ENCODE measurements at regions not wholly inside any gene's neighbourhood (a gene's known extent, or its start where the extent isn't known, plus 50 kb on each side); places are given as distances from the start of the nearest gene placed in this dataset.

DNA sequence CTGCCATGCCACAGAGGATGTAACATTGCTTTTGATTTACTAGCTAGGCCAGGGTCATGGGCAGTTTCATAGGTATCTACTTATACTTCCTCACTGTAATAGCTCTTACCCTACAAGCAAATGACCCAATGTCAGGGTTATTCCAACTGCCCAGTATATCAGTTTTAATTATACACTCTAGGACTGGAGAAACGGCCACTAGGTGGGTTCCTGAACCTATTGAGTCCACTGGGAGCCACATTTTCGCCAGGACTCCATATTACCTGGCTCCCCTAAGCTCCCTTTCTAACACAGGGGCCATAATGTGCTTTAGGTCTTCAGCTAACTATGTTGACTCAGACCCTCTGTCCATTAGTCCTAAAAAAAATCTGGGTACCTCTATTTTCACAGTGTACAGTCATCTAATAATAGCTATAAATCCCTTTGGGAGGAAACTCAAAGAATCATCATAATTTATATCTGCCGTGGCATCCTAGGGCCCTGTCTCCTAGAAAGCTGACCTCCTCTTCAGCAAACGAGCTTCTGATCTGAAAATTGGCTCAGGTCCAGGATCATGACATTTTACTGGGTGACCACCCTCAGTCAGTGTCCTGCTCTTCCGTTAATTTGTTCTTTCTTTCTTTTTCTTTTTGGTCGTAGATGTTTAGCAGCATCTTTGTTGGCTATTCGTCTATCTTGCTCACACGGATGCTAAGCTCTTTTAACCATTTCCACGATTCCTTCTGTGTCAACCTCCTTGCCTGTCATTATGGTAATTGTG, 244.3 kb downstream of the FAM76B start:
- DNase-seq, result no peak

DNA sequence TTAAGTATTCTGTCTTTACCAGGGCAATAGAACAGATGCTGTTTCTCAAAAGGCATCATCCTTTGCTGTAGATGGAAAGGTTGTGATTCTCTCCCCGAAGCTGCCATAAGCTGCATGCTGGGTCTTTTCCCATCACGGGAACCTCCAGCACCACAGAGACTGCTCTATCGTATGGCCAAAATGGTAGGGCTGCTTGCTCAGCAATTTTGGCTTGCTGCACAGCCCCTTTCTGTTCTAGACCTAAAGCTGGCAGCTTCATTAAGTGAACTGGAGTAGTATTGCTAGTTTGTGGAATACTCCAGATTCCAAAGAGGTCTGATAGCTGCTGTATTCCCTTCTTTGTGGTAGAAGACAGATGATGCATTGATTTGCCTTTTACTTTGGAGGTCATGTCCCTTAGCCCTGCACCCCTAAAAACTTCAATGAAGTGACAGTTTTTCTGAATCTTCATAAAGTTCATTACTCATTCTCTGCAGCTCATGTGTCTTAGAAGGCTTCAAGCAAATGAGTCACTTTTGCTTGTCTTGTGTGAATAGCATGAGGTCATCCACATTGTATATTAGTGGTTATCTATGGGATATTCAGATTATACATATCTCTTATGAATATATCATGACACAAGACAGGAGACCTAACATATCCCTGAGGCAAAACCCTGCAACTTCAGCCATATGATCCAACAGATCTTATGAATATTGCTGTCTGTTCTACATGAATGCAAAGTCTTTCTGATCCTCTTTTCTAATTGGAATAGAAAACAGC, 245.3 kb downstream of the FAM76B start:
- DNase-seq, result no peak

DNA sequence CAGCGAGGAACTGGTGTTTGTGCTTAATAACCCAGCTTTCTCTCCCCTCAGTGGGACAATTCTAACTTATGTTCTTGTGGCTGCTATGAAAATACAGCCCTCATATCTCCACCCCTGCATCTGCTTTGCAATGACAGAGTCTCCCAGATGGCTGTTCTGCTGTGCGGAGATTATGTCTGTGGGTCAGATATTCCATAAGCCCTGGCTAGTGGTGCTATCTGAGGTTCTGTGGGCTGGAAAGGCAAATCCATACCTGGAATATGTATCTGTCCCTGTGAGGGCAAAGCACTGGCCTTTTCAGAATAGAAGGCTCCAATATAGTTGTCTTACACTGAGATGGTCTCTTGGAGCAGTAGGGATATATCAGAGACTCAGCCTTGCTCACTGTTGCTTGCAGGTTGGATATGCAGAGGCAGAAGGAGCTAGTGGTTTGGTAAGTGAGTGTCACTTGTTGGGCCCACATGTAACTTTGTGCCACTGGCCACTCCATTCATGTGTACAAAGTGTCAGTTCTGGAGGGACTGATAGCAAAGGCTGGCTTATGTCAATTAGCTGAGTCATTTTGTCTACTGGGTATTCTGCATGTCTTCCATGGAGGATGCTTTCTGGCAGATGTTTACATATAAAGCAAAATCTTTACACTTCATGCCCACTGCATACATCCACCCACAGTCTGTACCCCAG, 246.6 kb downstream of the FAM76B start:
- no peak for DNase-seq

DNA sequence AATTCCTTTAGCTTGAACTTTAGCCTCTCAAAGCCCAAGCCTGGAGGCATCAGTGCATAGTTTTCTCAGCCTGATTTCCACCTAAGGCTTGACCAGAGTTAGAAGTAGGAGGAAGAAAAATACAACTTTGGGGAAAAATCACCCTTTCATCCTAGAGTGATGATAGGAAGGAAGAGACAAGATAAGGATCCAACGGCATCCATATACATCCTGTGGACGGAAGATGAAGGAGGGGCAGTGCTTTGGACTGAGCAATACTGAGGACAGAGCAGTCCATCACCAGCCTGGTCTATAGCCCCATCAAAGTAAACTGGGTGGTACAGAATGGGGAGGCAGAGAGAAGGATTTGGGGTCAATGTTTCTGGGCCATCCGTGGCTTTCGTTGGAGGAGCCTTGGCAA, 247.9 kb downstream of the FAM76B start:
- DNase-seq, result no peak

DNA sequence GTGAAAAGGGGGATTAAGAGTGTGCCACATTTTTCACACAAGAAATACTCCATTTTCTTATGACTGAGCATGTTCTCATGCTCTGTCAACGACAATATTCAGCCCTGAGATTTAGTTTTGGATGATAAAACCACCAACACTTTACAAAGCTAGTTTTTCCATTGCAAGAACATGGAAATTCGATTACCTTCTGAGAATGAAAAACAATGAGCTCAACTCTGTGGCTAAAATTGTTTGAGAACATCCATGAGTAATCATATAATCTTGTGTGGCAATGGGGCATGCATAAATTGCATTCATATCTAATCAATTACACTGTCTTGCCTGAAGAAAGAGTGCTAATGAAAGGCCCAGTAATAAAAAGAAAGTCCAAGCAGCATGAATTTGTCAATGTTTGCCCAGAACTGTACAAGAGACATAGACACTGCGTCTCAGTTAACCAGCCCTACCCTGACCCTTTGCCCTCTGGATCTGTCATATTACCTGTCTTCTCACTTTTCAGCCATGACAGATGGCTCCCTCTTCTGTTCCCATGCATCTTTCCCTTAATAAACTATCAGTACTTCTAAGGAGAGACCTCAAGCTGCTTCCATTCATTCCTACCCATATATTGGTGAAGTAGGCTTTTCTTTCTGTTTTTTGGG, 253.4 kb downstream of the FAM76B start:
- no peak for DNase-seq

DNA sequence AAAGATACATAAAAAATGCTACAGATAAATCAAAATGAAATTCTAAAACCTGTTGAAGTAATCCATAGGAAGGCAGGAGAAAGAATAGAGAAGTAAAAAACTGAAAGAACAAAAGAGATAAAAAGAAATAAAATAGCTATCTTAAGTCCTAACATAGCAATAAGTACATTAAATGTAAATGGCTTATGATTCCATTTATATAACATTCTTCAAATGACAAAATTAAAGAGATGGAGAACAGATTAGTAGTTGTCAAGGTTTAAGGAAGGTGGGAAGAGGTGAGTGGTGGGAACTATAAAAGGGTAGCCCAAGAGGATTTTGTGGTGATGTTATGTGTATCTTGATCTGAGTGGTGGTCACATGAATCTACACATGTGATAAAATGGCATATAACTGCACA, 254.8 kb downstream of the FAM76B start:
- no peak for DNase-seq

DNA sequence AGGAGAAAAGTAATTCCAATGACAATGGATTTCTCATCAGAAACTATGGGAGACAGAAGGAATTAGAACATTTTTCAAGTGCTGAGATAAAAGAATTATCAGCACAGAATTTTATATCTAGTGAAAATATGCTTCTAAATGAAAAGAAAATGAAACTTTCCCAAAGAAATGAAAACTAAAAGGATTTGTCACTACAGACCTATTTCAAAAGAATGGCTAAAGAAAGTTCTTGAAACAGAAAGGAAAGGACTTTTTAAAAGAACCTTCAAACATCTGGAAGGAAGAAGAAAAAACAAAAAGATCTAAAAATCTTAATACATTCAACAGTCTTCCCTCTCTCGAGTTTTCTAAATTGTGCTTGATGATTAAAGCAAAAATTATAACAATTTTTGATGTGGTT, 255.4 kb downstream of the FAM76B start:
- no peak for DNase-seq

DNA sequence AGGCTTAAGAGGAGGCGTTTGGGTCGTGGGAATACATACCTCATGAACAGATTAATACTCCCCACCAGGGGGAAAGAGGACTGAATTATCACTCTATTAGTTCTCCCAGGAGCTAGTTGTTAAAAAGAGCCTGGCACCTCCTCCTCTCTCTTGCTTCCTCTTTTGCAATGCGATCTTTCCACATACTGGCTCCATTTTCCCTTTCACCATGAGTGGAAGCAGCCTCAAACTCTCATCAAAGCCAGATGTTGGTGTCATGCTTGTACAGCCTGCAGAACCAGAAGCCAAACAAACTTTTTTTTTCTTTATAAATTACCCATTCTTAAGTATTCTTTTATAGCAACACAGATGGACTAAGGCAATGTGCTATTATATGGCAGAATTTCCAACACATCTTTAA, 258.5 kb downstream of the FAM76B start:
- DNase-seq, result no peak

DNA sequence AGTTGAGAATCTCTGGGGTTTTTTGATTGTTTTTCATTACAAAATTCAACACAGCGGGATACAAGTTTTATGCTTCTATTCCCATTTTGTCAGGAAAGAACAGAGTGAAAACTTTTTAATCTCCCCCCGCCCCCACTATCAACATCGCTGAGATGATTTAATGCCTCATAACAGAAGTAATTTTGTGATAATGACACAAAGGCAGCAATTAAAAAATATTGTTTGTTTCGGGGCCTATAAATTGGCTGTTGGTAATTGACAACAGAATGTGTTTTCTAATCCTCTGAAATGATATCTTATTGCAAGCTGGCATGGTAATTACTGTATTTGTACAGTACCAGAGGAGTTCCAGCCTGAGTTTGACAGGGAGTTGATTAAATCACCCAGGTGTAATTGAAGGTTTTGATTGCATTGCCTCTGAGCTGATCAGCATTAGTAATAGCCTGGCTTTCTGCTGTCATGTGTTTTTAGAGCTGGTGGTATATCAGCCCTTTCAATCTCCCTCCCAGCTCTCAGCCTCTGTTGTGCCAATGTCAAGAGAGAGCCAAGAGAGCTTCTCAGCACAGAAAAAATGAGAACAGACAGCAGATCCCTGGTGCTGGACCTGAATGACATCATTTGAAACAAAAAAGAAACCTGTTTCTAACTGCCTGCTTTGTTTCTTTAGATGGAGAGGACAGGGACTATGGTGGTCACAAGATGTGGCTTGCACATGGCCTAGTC, 265.1 kb downstream of the FAM76B start:
- DNase-seq, result no peak

DNA sequence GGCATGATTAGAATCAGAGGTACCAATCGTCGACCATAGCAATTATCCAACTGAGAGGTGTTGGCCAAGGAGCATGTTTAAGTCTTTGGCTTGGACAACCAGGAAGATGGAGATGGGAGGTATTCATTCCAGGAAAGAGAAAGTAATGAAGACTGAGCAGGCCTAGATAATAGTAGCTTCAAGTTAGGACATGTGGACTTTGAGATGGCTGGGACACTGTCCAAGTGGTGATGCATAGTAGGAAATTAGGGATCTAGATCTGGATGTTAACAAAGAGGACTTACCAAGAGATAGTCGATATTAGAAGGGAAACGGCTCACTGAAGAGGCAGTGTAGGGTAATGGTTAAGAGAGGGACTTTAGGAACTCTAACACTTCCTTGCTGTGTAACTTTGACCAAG, 266.7 kb downstream of the FAM76B start:
- no peak for DNase-seq

DNA sequence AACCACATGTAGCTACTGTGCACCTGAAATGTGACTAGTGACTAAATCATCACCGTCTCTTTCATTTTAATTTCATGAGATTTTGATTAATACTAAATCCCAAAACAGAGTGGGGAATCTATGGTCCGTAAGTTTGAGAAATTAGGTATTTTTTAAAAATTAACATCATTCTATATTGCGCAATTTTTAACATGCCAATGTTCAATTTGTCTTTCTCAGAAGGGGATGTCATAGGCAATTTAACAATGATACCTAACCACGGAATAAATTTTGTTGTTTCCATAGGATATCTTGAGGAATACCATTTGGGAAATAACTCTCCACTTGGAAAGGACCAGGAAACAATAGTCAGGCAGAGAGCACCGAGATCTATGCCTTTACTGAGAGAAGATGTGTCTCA, 267.7 kb downstream of the FAM76B start:
- no peak for DNase-seq

DNA sequence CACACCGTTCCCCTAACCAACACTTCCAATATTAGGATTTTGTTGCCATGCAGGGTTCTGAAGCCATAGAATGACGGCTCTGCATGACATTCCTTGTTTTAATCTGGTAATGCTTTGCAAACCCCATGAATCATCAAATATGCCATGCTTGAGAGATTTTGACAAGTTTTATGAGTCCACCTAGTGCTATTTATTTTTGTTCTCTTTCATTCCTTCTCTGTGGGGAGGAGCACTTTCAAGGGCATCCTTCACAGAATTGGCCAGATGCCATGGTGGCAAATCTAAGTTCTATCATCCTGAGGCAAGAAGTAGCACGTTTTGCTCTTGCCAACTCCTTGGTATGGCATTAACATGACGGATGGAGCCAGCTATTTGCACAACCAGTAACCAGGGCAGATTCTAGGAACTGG, 268.4 kb downstream of the FAM76B start:
- no peak for DNase-seq

DNA sequence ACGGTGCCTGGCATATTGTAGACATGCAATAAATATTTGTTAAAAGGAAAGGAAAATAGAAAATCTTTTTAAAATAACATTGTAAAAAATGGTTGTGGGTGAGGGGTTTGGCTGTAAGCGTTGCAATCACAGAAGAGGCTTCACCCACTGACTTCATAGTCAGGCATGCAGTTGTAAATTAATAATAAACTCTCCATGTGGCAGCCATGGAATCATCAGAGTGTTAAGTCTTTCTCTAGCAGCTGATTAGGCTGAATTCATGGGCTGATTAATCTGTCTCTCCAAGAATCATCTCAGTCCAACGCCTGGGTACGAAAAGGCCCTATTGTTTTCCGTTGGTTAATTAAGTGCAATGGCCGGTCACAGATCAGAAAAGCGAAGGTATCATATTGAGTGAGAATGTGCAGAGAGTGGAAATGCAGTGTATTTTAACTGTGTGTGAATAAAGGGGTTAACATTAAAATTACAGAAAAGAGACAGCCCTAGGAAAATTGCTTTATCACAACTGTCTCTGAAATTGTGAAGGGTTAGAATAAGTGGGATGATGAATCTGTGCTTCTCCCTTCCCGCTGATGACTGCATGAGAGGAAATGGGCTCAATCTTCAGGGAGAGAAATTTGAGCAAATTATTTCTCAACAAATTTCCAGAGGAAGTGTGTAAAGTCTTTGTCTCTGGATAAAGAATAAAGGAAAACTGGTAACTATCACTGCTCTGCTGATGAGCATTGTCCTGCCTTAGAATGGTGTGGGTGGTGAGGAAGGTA, 269.0 kb downstream of the FAM76B start:
- no peak for DNase-seq

DNA sequence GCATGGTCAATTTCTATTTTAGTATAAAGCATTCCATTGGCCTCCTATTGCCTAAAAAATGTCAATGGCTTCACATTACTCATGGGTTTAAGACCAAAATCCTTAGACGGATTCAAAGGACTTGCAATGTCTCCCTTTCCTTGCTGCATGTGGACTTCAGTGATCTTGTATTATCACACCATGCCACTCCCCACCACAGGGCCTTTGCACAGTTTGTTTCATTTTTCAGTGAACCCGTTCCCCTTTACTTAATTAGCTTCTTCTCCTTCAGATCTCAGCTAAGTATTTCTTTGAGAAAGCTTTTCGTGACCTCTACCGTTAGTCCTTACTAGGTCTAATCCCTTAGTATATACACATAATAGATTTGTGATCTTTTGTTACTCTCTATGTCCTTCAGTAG, 269.7 kb downstream of the FAM76B start:
- DNase-seq, result no peak

DNA sequence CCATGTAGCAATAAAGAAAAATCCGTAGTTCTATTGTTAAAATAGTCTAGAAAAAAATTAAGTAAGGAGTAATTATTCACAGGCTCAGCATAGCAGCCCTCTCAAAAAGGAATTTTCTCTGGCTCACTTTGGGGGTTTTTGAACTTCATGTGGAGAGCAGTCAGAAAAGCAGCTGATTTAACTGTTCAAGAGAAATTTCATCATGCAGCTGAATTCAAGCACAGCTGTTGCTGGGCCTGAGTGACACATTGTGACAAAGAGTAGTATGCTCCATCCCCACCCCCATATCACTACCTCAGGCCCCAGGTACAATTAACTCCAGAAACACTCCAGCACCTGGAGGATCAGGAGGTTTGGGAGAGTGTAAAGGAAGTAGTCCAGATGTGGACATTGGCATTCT, 272.1 kb downstream of the FAM76B start:
- DNase-seq, result no peak

DNA sequence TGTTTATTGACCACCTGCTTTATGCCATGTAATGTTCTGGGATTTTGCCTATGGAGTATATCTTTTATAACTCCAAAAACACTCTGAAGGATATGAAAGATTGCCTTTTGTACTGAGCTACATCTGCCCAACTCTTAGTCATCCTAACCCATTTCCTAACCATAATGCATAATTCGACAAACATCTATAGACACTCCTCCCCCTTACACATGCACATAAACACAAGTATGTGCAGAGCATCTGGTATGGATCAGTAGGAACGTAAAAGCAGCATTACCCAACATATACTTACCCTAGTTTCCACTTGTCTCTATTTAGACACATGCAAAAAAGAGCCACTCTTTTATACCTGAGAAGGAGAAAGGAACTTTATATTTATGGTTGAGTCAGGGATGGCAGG, 272.8 kb downstream of the FAM76B start:
- DNase-seq, result no peak

DNA sequence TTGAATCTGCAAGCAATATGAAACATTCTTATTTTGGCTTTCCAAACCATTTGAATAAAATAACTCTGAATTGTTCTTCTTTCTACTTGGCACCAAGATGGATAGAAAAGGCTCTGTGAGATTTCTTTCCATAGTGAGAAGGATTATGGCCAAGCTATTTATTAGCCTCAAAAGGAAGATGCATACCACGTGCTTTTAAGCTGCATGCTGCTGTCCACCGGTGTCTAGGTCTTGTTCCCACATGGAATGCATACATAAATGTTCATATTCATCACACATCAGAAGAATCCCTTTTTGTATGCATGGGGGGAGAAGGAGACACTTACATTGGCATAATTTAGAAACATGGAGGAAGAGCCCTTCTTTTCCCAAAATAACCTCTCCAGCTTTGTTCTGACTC, 273.4 kb downstream of the FAM76B start:
- DNase-seq, result no peak

DNA sequence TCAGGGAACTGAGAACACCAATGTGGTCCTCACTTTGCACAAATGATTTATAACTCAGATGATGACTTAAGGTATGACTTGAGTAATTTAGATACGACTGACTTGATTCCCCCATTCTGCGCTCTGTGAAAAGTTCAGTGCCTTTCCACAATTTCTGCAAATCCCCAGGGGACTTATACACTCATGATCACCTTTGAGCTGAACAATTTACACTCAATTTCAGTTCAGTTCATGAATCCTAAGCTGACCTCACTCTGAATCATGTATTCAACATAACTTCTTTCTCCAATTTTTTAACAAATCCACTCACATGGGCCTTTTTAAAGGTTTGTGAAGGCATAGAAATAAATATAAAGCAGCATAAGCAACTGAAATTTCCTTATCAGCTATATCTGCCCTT, 274.2 kb downstream of the FAM76B start:
- DNase-seq, result no peak

DNA sequence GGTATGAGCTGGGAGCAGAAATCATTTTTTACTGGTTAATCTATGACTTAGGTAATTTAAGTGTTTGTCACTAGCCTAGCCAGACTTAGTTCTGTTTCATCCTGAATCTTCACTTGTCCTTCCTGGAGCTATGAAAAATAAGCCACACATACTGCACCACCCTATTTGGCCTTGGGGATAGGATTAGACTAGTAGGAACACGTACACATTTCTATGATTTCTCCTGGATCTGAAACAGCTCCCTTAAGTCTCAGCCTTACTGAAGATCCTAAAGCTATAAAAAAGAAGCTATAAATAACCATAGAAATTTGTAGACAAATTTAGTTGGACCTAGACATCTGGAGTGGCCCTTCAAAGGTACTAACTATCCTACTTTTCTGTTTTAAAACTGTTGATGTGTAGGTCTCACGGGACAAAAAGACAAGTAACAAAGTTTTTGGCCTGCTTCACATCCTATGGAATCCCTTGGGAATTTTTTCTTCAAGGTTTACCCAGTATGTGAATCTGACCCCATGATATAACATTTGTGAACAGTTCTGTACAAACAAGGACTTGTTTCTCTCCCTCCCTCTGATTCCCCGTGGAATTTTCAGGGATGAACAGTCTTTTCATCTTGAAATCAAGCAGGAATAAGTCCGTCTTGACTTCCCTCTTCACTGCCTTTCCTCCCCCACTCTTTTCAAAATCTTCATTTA, 275.0 kb downstream of the FAM76B start:
- DNase-seq, result no peak

DNA sequence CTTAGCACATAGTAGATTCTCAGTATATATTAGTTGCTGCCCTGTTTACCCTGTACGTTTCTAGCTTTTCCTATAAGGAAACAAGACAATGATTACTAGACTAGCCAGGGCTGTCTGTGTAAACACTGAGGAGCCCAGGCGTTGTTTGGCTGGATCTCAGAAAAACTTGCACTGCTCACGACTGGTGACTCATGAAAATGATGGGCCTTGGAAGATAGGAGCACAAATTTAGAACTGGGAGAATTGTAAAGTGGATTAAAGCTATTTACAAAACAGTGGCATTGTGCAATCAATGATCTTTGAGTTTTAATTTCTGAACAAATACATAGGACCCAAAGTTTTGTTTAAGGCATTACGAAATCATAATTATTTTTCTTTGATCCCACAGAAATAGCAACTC, 276.9 kb downstream of the FAM76B start:
- no peak for DNase-seq

DNA sequence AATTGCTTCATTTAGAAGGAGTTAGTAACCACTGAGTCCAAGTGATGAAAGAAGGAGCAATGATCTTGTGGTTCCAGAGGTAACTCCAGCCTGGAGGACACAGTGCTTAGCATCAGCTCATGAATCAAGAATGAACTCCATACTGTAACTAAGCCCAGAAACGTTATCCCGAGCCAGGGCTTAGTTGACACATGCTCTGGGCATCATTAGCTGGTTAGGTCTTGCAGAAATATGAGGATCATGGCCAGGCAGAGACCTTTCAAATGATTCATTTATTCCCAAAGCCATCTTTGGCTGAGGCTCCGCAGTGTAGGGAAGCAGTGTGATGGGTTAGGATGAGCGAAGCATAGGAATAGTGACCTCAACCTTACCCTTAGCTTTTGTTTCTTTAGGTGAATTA, 277.4 kb downstream of the FAM76B start:
- no peak for DNase-seq
